Keratinocyte (primary cell): ENCODE measurements at regions not wholly inside any gene's neighbourhood (a gene's known extent, or its start where the extent isn't known, plus 50 kb on each side); places are given as distances from the start of the nearest gene placed in this dataset.

Source experiments
- DNase-seq: peaks from one replicate; pipeline ENCODE4 v3.0.0-alpha.2; 2011; ENCODE audit warnings: low read depth, missing footprints, low spot score
- FAIRE-seq: peaks from 2 replicates; lab custom pipeline; 2011; peaks lifted over from hg19 to GRCh38; lab: Jason Lieb, UNC
- H2AFZ ChIP-seq: 2 replicates; pipeline ENCODE4 v1.6.0; 2012; ENCODE audit warnings: low read length, control low read depth, inconsistent platforms; ENCODE audit not compliant: control insufficient read depth
- H3K27ac ChIP-seq: 2 replicates; pipeline ENCODE4 v1.5.1; 2011; ENCODE audit warnings: low read length; ENCODE audit not compliant: control insufficient read depth, insufficient read depth
- H3K27me3 ChIP-seq: 3 replicates; pipeline ENCODE4 v1.6.0; 2011; ENCODE audit warnings: low read length; ENCODE audit not compliant: control insufficient read depth, insufficient read depth; ENCODE audit errors: extremely low read depth
- H3K36me3 ChIP-seq, 2 experiments: 2 replicates in 1 of 2; 3 replicates in 1 of 2; pipeline ENCODE4 v1.5.1; 2011; ENCODE audit warnings: low read length in 2 of 2, mild to moderate bottlenecking in 1 of 2; ENCODE audit not compliant: control insufficient read depth in 2 of 2, insufficient read depth in 2 of 2; ENCODE audit errors: extremely low read depth in 1 of 2
- H3K4me1 ChIP-seq: 3 replicates; pipeline ENCODE4 v1.5.1; 2011; ENCODE audit warnings: low read length; ENCODE audit not compliant: control insufficient read depth, insufficient read depth; ENCODE audit errors: extremely low read depth
- H3K4me2 ChIP-seq: 3 replicates; pipeline ENCODE4 v1.6.0; 2011; ENCODE audit warnings: low read depth, low read length; ENCODE audit not compliant: control insufficient read depth, insufficient read depth; ENCODE audit errors: extremely low read depth
- H3K4me3 ChIP-seq, 3 experiments: fragments of 200-600 bp in 1 of 3; sonication (generic) in 1 of 3; 2 replicates in 2 of 3; 3 replicates in 1 of 3; pipeline ENCODE4 v1.5.1; 2011 to 2016; ENCODE audit warnings: low read length in 3 of 3, mild to moderate bottlenecking in 3 of 3, control low read depth in 2 of 3, inconsistent platforms in 1 of 3, low read depth in 1 of 3, mixed read lengths in 1 of 3, mixed run types in 1 of 3, moderate library complexity in 1 of 3; ENCODE audit not compliant: control insufficient read depth in 2 of 3, insufficient read depth in 2 of 3; ENCODE audit errors: extremely low read depth in 1 of 3
- H3K79me2 ChIP-seq: 2 replicates; pipeline ENCODE4 v1.6.0; 2012; ENCODE audit warnings: low read length; ENCODE audit not compliant: control insufficient read depth, insufficient read depth
- H3K9ac ChIP-seq: 3 replicates; pipeline ENCODE4 v1.6.0; 2011; ENCODE audit warnings: low read length; ENCODE audit not compliant: control insufficient read depth, insufficient read depth; ENCODE audit errors: extremely low read depth
- H3K9me1 ChIP-seq: 3 replicates; pipeline ENCODE4 v1.6.0; 2011; ENCODE audit warnings: low read length; ENCODE audit not compliant: control insufficient read depth, insufficient read depth; ENCODE audit errors: extremely low read depth
- H3K9me3 ChIP-seq: 2 replicates; pipeline ENCODE4 v1.5.1; 2012; ENCODE audit warnings: low read depth, low read length; ENCODE audit not compliant: control insufficient read depth
- H4K20me1 ChIP-seq: 3 replicates; pipeline ENCODE4 v1.6.0; 2011; ENCODE audit warnings: low read length; ENCODE audit not compliant: control insufficient read depth, insufficient read depth; ENCODE audit errors: extremely low read depth
- CTCF ChIP-seq, 3 experiments: IDR thresholded peaks in 1 of 3; conservative IDR thresholded peaks in 1 of 3; optimal IDR thresholded peaks in 1 of 3; 2 replicates in 2 of 3; 3 replicates in 1 of 3; pipeline versions ENCODE3 to v1.5.1; 2011; ENCODE audit warnings: low read length in 3 of 3, mild to moderate bottlenecking in 3 of 3, moderate library complexity in 2 of 3, control low read depth in 1 of 3, inconsistent platforms in 1 of 3; ENCODE audit not compliant: insufficient read depth in 2 of 3; ENCODE audit errors: extremely low read depth in 1 of 3
- EZH2 ChIP-seq: IDR thresholded peaks from one replicate; pipeline ENCODE4 v1.6.1; 2012; ENCODE audit warnings: inconsistent platforms, mild to moderate bottlenecking, low read length, moderate library complexity
- dilution Hi-C: fragments of 300-500 bp; cut with MboI; formaldehyde crosslinking; loops from one replicate; pipeline ENCODE4 v1.7.0; 2020; ENCODE audit warnings: low sequenced_read_pairs; ENCODE audit not compliant: extremely low pct_ligation_motif_present

GRCh38 chr12:127431177-127431576 is 835.8 kb upstream of the TMEM132C start:
- DNase-seq = no peak
- Histone ChIP-seq H3K9me1 (no peaks in the 10 kb centered on the region), H3K27me3 (no peaks in the 10 kb centered on the region), H3K27ac (no peak overlapping the region), H3K36me3 (no peaks in the 10 kb centered on the region), H3K4me2 (no peak overlapping the region), H3K4me1 (no peaks in the 10 kb centered on the region), H3K4me3 (no peak overlapping the region), H3K9me3 (peaks cover 2% of the 10 kb centered on the region), H2AFZ (no peak overlapping the region), H3K79me2 (no peaks in the 10 kb centered on the region), H3K9ac (no peak overlapping the region), H4K20me1 (no peaks in the 10 kb centered on the region)
- TF ChIP-seq CTCF (optimal IDR thresholded peaks at IDR 0.05 in 1 of 3, IDR thresholded peaks at IDR 0.05 in 1 of 3, conservative IDR thresholded peaks at IDR 0.05 in 1 of 3; ENCODE audit: extremely low read depth in 1 of 3, insufficient read depth in 2 of 3, low read length in 3 of 3) (no peak), EZH2 (no peak)
- dilution Hi-C loops = no loop called here
- no peak for FAIRE-seq

GRCh38 chr12:127431594-127431993 is 835.4 kb upstream of the TMEM132C start:
- H3K9me1 ChIP-seq = no peaks in the 10 kb centered on the region
- H3K9ac ChIP-seq = no peak overlapping the region
- no peak overlapping the region for H2AFZ ChIP-seq
- DNase-seq = no peak
- no peaks in the 10 kb centered on the region for H3K27me3 ChIP-seq
- H3K27ac ChIP-seq = no peak overlapping the region
- no peak overlapping the region for H3K4me3 ChIP-seq
- H3K9me3 ChIP-seq = peaks cover 2% of the 10 kb centered on the region
- H4K20me1 ChIP-seq = no peaks in the 10 kb centered on the region
- no peak overlapping the region for H3K4me2 ChIP-seq
- dilution Hi-C loops = no loop called here
- H3K4me1 ChIP-seq = no peaks in the 10 kb centered on the region
- TF ChIP-seq CTCF (optimal IDR thresholded peaks at IDR 0.05 in 1 of 3, IDR thresholded peaks at IDR 0.05 in 1 of 3, conservative IDR thresholded peaks at IDR 0.05 in 1 of 3; ENCODE audit: extremely low read depth in 1 of 3, insufficient read depth in 2 of 3, low read length in 3 of 3) = no peak
- no peak for TF ChIP-seq EZH2
- no peak for FAIRE-seq
- no peaks in the 10 kb centered on the region for H3K36me3 ChIP-seq
- no peaks in the 10 kb centered on the region for H3K79me2 ChIP-seq
